NB4 (cell line): ENCODE measurements at regions not wholly inside any gene's neighbourhood (a gene's known extent, or its start where the extent isn't known, plus 50 kb on each side); places are given as distances from the start of the nearest gene placed in this dataset.

ENCODE experiments used
- MYC ChIP-seq: IDR thresholded peaks from 2 replicates; pipeline ENCODE4 v1.6.1; 2011; ENCODE audit warnings: low read depth, low read length
- POLR2A ChIP-seq: IDR thresholded peaks from 2 replicates; pipeline ENCODE4 v1.6.1; 2011; ENCODE audit warnings: mild to moderate bottlenecking; ENCODE audit not compliant: insufficient read length; ENCODE audit errors: extremely low read depth
- TF ChIP-seq, protein P1 (sequence below): IDR thresholded peaks from one replicate; pipeline ENCODE4 v1.5.1; 2012; ENCODE audit warnings: low read depth, low read length
- TF ChIP-seq, protein P2 (sequence below): IDR thresholded peaks from 2 replicates; pipeline ENCODE4 v1.6.1; 2011; ENCODE audit warnings: low read depth, low read length

- TF ChIP-seq, protein P1, sequence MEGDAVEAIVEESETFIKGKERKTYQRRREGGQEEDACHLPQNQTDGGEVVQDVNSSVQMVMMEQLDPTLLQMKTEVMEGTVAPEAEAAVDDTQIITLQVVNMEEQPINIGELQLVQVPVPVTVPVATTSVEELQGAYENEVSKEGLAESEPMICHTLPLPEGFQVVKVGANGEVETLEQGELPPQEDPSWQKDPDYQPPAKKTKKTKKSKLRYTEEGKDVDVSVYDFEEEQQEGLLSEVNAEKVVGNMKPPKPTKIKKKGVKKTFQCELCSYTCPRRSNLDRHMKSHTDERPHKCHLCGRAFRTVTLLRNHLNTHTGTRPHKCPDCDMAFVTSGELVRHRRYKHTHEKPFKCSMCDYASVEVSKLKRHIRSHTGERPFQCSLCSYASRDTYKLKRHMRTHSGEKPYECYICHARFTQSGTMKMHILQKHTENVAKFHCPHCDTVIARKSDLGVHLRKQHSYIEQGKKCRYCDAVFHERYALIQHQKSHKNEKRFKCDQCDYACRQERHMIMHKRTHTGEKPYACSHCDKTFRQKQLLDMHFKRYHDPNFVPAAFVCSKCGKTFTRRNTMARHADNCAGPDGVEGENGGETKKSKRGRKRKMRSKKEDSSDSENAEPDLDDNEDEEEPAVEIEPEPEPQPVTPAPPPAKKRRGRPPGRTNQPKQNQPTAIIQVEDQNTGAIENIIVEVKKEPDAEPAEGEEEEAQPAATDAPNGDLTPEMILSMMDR = no peak
- TF ChIP-seq POLR2A = no peak
- TF ChIP-seq, protein P2, sequence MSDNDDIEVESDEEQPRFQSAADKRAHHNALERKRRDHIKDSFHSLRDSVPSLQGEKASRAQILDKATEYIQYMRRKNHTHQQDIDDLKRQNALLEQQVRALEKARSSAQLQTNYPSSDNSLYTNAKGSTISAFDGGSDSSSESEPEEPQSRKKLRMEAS = no peak
- TF ChIP-seq MYC = no peak
Measured at GRCh38 chr20:40309731-40310130, 379.3 kb downstream of the MAFB start.
